G401 (cell line): ENCODE measurements at regions not wholly inside any gene's neighbourhood (a gene's known extent, or its start where the extent isn't known, plus 50 kb on each side); places are given as distances from the start of the nearest gene placed in this dataset.

Source experiments
- DNase-seq: peaks from one replicate; pipeline ENCODE4 v3.0.0-alpha.2; 2015; ENCODE audit warnings: low spot score
- in situ Hi-C: cut with HindIII; loops from 2 replicates; pipeline ENCODE4 v1.10.0; 2016; ENCODE audit warnings: low sequenced_read_pairs, mixed read lengths

- DNase-seq: peak; percentile 94
- in situ Hi-C loops: no loop called here
Measured at GRCh38 chr14:89040460-89041256, 216.2 kb downstream of the TTC8 start.

GRCh38 chr14:89041257-89041582, 216.8 kb downstream of the TTC8 start:
- no peak for DNase-seq
- in situ Hi-C loops: no loop called here

GRCh38 chr14:89042021-89042420, 217.6 kb downstream of the TTC8 start:
- in situ Hi-C loops: no loop called here

GRCh38 chr14:89053303-89053702, 228.9 kb downstream of the TTC8 start:
- in situ Hi-C loops: no loop called here
- DNase-seq: no peak

More at GRCh38 chr14:89042021-89042420, 217.6 kb downstream of the TTC8 start:
- no peak for DNase-seq

- in situ Hi-C loops: no loop called here
- no peak for DNase-seq
Measured at GRCh38 chr14:89056394-89056793, 231.9 kb downstream of the TTC8 start.

GRCh38 chr14:89058697-89059096, 234.2 kb downstream of the TTC8 start:
- in situ Hi-C loops: no loop called here

GRCh38 chr14:89060191-89060590, 235.7 kb downstream of the TTC8 start:
- no peak for DNase-seq
- in situ Hi-C loops: no loop called here

More at GRCh38 chr14:89058697-89059096, 234.2 kb downstream of the TTC8 start:
- no peak for DNase-seq

GRCh38 chr14:89061696-89062095, 237.2 kb downstream of the TTC8 start:
- in situ Hi-C loops: no loop called here
- DNase-seq: no peak

- in situ Hi-C loops: no loop called here
- DNase-seq: no peak
Measured at GRCh38 chr14:89065879-89066278, 241.4 kb downstream of the TTC8 start.

- in situ Hi-C loops: no loop called here
- no peak for DNase-seq
Measured at GRCh38 chr14:89067293-89067972, 243.0 kb downstream of the TTC8 start.

- no peak for DNase-seq
Measured at GRCh38 chr14:89078021-89078795, 253.8 kb downstream of the TTC8 start.

GRCh38 chr14:89085231-89085731, 260.8 kb downstream of the TTC8 start:
- in situ Hi-C loops: no loop called here
- no peak for DNase-seq

More at GRCh38 chr14:89078021-89078795, 253.8 kb downstream of the TTC8 start:
- in situ Hi-C loops: no loop called here

- DNase-seq: no peak
Measured at GRCh38 chr14:89085737-89086382, 261.4 kb downstream of the TTC8 start.

GRCh38 chr14:89088530-89088929, 264.1 kb downstream of the TTC8 start:
- DNase-seq: no peak
- in situ Hi-C loops: no loop called here

More at GRCh38 chr14:89085737-89086382, 261.4 kb downstream of the TTC8 start:
- in situ Hi-C loops: no loop called here

GRCh38 chr14:89089330-89089729, 264.9 kb downstream of the TTC8 start:
- in situ Hi-C loops: no loop called here

GRCh38 chr14:89091781-89092180, 267.3 kb downstream of the TTC8 start:
- in situ Hi-C loops: no loop called here

More at GRCh38 chr14:89089330-89089729, 264.9 kb downstream of the TTC8 start:
- DNase-seq: no peak

GRCh38 chr14:89093083-89093730, 268.8 kb downstream of the TTC8 start:
- in situ Hi-C loops: no loop called here
- DNase-seq: no peak

More at GRCh38 chr14:89091781-89092180, 267.3 kb downstream of the TTC8 start:
- no peak for DNase-seq

- in situ Hi-C loops: no loop called here
- no peak for DNase-seq
Measured at GRCh38 chr14:89095036-89095435, 270.6 kb downstream of the TTC8 start.

- in situ Hi-C loops: no loop called here
- DNase-seq: no peak
Measured at GRCh38 chr14:89096946-89097345, 272.5 kb downstream of the TTC8 start.
